ENCODE measurements at regions not wholly inside any gene's neighbourhood (a gene's known extent, or its start where the extent isn't known, plus 50 kb on each side); places are given as distances from the start of the nearest gene placed in this dataset.

DNA sequence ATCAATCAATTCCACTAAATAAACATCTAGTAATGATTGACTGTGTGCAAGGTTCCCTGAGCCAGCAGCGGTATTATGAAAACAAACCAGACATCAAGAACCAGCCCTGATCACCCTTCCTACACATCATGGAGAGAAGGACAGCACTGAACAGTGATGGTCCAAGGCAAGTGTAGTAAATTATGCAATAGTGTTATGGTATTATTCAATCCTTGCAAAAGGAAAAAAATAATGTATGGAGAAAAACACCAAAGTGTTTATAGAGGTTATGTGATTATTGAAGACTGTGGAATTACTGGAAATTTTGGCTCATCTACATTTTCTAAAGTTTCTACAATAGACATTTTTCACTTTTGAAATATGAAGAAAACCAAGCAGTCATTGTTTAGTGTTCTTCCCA, 105.3 kb downstream of the RCN1 start:
- TF ChIP-seq POLR2AphosphoS5 (IDR thresholded peaks at IDR 0.05; ENCODE audit: low read depth, low read length) (no peak), TAF1 (IDR thresholded peaks at IDR 0.05; ENCODE audit: borderline replicate concordance, insufficient read depth, low read length) (no peak), REST (IDR thresholded peaks at IDR 0.05; ENCODE audit: insufficient read depth in 1 of 2, low read depth in 2 of 2, low read length in 2 of 2) (no peak)

Data from PFSK-1 (cell line).